Smooth muscle cell (in vitro differentiated cells): ENCODE measurements at regions not wholly inside any gene's neighbourhood (a gene's known extent, or its start where the extent isn't known, plus 50 kb on each side); places are given as distances from the start of the nearest gene placed in this dataset.

ENCODE experiments used
- DNase-seq: peaks from one replicate; lab custom pipeline; 2025; ENCODE audit not compliant: unreplicated experiment; lab: John Stamatoyannopoulos, UW
- H2AFZ ChIP-seq: fragments of 200-600 bp; sonication (generic); 2 replicates; pipeline ENCODE4 v1.6.0; 2016; ENCODE audit warnings: antibody characterized with exemption, low read depth, mild to moderate bottlenecking
- H3F3A ChIP-seq: fragments of 200-600 bp; sonication (generic); 2 replicates; pipeline ENCODE4 v1.6.0; 2017; ENCODE audit warnings: antibody characterized with exemption, low read depth
- H3K27ac ChIP-seq: fragments of 200-600 bp; sonication (generic); 2 replicates; pipeline ENCODE4 v1.5.1; 2016; ENCODE audit warnings: low read depth, mild to moderate bottlenecking
- H3K27me3 ChIP-seq: fragments of 200-600 bp; sonication (generic); 2 replicates; pipeline ENCODE4 v1.6.1; 2016; ENCODE audit warnings: low read depth, mild to moderate bottlenecking
- H3K36me3 ChIP-seq: fragments of 200-600 bp; sonication (generic); 2 replicates; pipeline ENCODE4 v1.5.1; 2016; ENCODE audit warnings: low read depth
- H3K4me1 ChIP-seq: fragments of 200-600 bp; sonication (generic); 2 replicates; pipeline ENCODE4 v1.5.1; 2016; ENCODE audit warnings: low read depth
- H3K4me2 ChIP-seq: fragments of 200-600 bp; sonication (generic); 2 replicates; pipeline ENCODE4 v1.6.0; 2016; ENCODE audit warnings: mild to moderate bottlenecking
- H3K4me3 ChIP-seq: fragments of 200-600 bp; sonication (generic); 2 replicates; pipeline ENCODE4 v1.5.1; 2016; ENCODE audit warnings: mild to moderate bottlenecking
- H3K79me2 ChIP-seq: fragments of 200-600 bp; sonication (generic); 2 replicates; pipeline ENCODE4 v1.6.0; 2016; ENCODE audit warnings: low read depth, mild to moderate bottlenecking
- H3K9ac ChIP-seq: fragments of 200-600 bp; sonication (generic); 2 replicates; pipeline ENCODE4 v1.6.0; 2016; ENCODE audit warnings: low read depth
- H3K9me3 ChIP-seq: fragments of 200-600 bp; sonication (generic); replicated peaks from 2 replicates; pipeline ENCODE4 v1.5.1; 2016; ENCODE audit warnings: low read depth
- H4K20me1 ChIP-seq: fragments of 200-600 bp; sonication (generic); 2 replicates; pipeline ENCODE4 v1.6.0; 2016; ENCODE audit warnings: low read depth
- WGBS: methylation state at CpG from one replicate; pipeline ENCODE4 v1.1.7; 2016; ENCODE audit warnings: low lambda C conversion rate; 5-methylcytosine and 5-hydroxymethylcytosine counted together
- TF ChIP-seq, protein P1 (sequence below): fragments of 200-600 bp; sonication (generic); IDR thresholded peaks from 2 replicates; pipeline ENCODE4 v1.5.1; 2017; ENCODE audit warnings: borderline replicate concordance, mild to moderate bottlenecking, antibody characterized with exemption; ENCODE audit not compliant: insufficient read depth, poor library complexity, severe bottlenecking

DNA sequence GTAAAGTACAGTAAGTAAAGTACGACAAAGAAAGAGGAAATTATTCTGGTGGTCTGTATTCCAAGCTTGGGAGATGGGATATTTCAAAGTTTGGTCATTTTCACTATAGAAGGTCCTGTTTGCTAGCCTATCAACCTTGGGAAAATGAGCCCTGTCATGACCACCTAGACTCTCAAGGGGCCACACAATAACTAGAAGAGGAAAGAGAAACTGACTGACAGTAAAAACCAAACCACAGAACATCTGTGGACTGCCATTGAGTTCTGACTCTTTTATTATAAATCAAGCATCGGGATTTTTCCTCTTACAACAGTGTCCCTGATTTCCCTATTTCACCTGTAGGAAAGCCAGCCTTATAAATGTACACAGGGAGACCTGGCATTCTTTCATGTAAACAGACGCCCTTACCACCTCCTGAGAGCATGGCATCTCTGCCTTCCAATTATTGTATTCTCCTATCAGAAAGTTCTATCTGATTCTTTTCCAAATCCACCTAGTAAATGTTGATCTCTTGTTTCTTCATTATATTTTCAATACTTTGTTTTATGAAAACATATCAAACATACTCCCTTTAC lies 80.0 kb downstream of the ZNF622 start:
- Histone ChIP-seq H3K27ac (no peak overlapping the region), H3K36me3 (no peaks in the 10 kb centered on the region), H3F3A (no peaks in the 10 kb centered on the region), H3K4me3 (no peak overlapping the region), H3K9me3 (no peaks in the 10 kb centered on the region), H3K4me1 (no peaks in the 10 kb centered on the region), H3K9ac (no peak overlapping the region), H3K79me2 (no peaks in the 10 kb centered on the region), H3K27me3 (no peaks in the 10 kb centered on the region), H3K4me2 (no peak overlapping the region), H4K20me1 (no peaks in the 10 kb centered on the region), H2AFZ (no peak overlapping the region)
- WGBS: 72% methylated on average over 3 of the region's 3 CpGs
- TF ChIP-seq, protein P1, sequence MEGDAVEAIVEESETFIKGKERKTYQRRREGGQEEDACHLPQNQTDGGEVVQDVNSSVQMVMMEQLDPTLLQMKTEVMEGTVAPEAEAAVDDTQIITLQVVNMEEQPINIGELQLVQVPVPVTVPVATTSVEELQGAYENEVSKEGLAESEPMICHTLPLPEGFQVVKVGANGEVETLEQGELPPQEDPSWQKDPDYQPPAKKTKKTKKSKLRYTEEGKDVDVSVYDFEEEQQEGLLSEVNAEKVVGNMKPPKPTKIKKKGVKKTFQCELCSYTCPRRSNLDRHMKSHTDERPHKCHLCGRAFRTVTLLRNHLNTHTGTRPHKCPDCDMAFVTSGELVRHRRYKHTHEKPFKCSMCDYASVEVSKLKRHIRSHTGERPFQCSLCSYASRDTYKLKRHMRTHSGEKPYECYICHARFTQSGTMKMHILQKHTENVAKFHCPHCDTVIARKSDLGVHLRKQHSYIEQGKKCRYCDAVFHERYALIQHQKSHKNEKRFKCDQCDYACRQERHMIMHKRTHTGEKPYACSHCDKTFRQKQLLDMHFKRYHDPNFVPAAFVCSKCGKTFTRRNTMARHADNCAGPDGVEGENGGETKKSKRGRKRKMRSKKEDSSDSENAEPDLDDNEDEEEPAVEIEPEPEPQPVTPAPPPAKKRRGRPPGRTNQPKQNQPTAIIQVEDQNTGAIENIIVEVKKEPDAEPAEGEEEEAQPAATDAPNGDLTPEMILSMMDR: no peak
- no peak for DNase-seq

DNA sequence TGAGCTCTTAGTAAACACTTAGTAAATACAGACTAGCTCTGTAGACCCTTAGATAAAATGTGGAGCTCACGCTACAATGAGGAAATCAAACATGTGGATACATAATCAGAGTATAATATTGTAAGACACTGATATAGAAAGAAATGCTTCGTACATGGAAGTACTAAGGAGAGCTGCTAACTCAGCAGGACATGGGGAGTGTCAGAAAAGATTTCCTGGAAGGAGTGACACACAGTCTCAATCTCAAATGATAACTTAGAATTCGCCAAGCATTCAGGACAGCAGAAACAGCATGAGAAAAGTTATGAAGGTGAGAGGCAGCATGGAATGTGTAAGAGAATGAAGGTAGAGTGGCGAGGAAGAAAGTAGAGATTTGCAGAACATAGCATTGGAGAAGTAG lies 80.8 kb downstream of the ZNF622 start:
- no peaks in the 10 kb centered on the region for H4K20me1 ChIP-seq
- no peak overlapping the region for H3K27ac ChIP-seq
- H3F3A ChIP-seq: no peaks in the 10 kb centered on the region
- H3K36me3 ChIP-seq: no peaks in the 10 kb centered on the region
- no peak overlapping the region for H2AFZ ChIP-seq
- no peak overlapping the region for H3K4me3 ChIP-seq
- no peaks in the 10 kb centered on the region for H3K4me1 ChIP-seq
- H3K9ac ChIP-seq: no peak overlapping the region
- WGBS: 92% methylated on average over 4 of the region's 4 CpGs
- H3K4me2 ChIP-seq: no peak overlapping the region
- H3K79me2 ChIP-seq: no peaks in the 10 kb centered on the region
- no peaks in the 10 kb centered on the region for H3K9me3 ChIP-seq
- no peak for DNase-seq
- TF ChIP-seq, protein P1: no peak
- no peaks in the 10 kb centered on the region for H3K27me3 ChIP-seq

DNA sequence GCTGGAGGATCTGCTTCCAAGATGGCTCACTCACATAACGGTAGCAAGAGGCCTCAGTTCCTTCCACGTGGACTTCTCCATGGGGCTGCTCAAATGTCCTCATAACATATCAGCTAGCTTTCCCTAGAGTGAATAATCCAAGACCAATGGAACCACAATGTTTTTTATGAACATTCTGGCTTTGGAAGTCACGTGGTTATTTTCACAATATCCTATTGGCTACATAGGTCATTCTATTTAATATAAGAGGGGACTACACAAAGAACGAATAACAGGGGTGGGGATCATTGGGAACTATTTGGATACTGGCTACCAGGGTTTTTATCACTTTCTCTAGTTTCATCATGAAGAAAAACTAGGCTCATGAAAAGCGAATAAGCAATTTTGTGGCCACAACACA lies 81.4 kb downstream of the ZNF622 start:
- H3K36me3 ChIP-seq: no peaks in the 10 kb centered on the region
- H3K27me3 ChIP-seq: no peaks in the 10 kb centered on the region
- H3K9ac ChIP-seq: no peak overlapping the region
- no peak for DNase-seq
- no peaks in the 10 kb centered on the region for H4K20me1 ChIP-seq
- H2AFZ ChIP-seq: no peak overlapping the region
- H3K4me3 ChIP-seq: no peak overlapping the region
- TF ChIP-seq, protein P1: no peak
- H3K4me1 ChIP-seq: no peaks in the 10 kb centered on the region
- no peaks in the 10 kb centered on the region for H3F3A ChIP-seq
- H3K79me2 ChIP-seq: no peaks in the 10 kb centered on the region
- H3K4me2 ChIP-seq: no peak overlapping the region
- 92% methylated on average over 5 of the region's 5 CpGs for WGBS
- H3K9me3 ChIP-seq: no peaks in the 10 kb centered on the region
- no peak overlapping the region for H3K27ac ChIP-seq

DNA sequence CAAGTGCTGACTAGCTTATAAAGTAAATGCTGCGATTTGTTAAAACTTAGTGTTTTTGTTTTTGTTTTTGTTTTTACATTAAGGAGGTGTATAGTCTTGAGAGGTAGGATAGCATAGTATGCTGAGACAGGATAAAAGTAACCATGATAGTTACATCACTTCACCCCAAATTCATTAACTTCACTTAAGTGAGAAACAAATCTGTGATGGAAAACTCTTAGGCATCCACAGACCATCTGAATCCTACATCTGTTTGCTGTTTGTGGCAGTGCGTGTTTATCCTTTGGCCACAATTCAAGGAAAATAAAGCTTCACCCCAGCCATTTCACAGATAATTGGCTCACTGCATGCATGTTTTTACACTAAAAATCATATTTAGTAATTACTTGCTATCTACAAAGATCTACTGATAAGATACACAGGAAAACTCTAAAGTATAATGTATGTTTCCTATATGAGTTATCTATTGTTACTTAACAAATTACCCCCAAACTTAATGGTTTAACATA lies 82.0 kb downstream of the ZNF622 start:
- Histone ChIP-seq H3K9me3 (no peaks in the 10 kb centered on the region), H3K79me2 (no peaks in the 10 kb centered on the region), H3K27ac (no peak overlapping the region), H3K27me3 (no peaks in the 10 kb centered on the region), H3K36me3 (no peaks in the 10 kb centered on the region), H3K4me2 (no peak overlapping the region), H2AFZ (no peak overlapping the region), H3K4me1 (no peaks in the 10 kb centered on the region), H3K9ac (no peak overlapping the region), H3K4me3 (no peak overlapping the region), H4K20me1 (no peaks in the 10 kb centered on the region), H3F3A (no peaks in the 10 kb centered on the region)
- 98% methylated on average over 2 of the region's 2 CpGs for WGBS
- TF ChIP-seq, protein P1: no peak
- no peak for DNase-seq
